Activated B cell treated with CpG ODN at 0.5 μM for 24 hours (primary cell): ENCODE measurements at regions not wholly inside any gene's neighbourhood (a gene's known extent, or its start where the extent isn't known, plus 50 kb on each side); places are given as distances from the start of the nearest gene placed in this dataset.

Experiments used
- ATAC-seq: fragments of 200-7000 bp; cut with Tn5 transposase; one replicate; pipeline ENCODE4 v1.10.0; 2021; ENCODE audit warnings: low read depth, mild to moderate bottlenecking, moderate library complexity
- CTCF ChIA-PET: fragments of 350-600 bp; sonication (Branson Sonifier 250); formaldehyde crosslinking; loops from one replicate; lab custom pipeline; 2021; ENCODE audit warnings: antibody characterized with exemption; lab: Charles Lee
- POLR2A ChIA-PET: fragments of 350-600 bp; sonication (Branson Sonifier 250); formaldehyde crosslinking; loops from one replicate; lab custom pipeline; 2021; ENCODE audit warnings: antibody characterized with exemption; lab: Charles Lee
- DNase-seq: peaks from one replicate; pipeline ENCODE4 v3.0.0; 2022
- H3K27ac Mint-ChIP-seq: one replicate; pipeline ENCODE4 v1.8.0; 2020; ENCODE audit warnings: mixed read lengths
- H3K27me3 Mint-ChIP-seq: one replicate; pipeline ENCODE4 v1.8.0; 2021; ENCODE audit warnings: mixed read lengths
- H3K36me3 Mint-ChIP-seq: one replicate; pipeline ENCODE4 v1.8.0; 2021; ENCODE audit warnings: low read depth, mixed read lengths
- H3K4me1 Mint-ChIP-seq: one replicate; pipeline ENCODE4 v1.8.0; 2021; ENCODE audit warnings: mixed read lengths
- H3K4me3 Mint-ChIP-seq: one replicate; pipeline ENCODE4 v1.8.0; 2020; ENCODE audit warnings: mild to moderate bottlenecking, mixed read lengths
- H3K9me3 Mint-ChIP-seq: one replicate; pipeline ENCODE4 v1.8.0; 2020; ENCODE audit warnings: mixed read lengths
- intact Hi-C: fragments of 100-400 bp; cut with micrococcal nuclease; formaldehyde crosslinking; loops from one replicate; pipeline ENCODE4 v1.15.1; 2024
- TF ChIP-seq, protein P1 (sequence below): fragments of 200-600 bp; IDR thresholded peaks from one replicate; pipeline ENCODE4 v1.8.0; 2022; ENCODE audit warnings: antibody characterized with exemption, mild to moderate bottlenecking

DNA sequence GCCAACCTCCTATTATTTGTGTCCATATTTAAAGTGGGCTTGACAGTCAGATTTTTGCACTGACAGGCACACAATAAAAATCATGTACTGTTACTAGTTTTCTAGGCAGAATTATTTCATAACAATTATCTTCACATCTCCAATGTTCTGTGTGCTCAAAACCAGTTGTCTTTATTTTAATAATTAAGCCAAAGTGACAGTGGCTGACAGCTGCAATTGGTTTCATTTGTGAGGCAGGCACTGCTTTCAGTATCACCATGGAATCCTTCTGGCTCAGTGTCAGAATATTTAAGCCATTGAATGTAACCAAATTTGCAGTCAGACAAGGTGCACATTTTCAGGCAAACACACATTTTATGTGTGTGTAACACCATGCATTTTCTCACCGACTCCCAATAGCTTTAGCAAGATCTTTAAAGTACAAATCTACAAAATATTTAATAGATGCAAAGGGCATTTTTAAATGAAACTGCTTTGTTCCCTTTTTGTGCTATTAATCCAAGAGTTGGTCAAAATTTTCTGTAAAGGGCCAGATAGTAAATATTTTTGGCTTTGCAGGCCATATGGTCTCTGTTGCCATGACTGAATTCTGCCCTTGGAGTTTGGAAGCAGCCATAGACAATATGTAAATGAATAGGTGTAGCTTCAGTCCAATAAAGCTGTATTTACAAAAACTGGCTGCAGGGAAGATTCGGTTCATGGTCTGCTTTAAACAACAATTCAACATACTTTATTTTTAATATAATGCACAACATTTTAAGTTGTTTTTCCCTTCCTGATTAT lies 486.0 kb downstream of the KCNJ2 start:
- TF ChIP-seq, protein P1, sequence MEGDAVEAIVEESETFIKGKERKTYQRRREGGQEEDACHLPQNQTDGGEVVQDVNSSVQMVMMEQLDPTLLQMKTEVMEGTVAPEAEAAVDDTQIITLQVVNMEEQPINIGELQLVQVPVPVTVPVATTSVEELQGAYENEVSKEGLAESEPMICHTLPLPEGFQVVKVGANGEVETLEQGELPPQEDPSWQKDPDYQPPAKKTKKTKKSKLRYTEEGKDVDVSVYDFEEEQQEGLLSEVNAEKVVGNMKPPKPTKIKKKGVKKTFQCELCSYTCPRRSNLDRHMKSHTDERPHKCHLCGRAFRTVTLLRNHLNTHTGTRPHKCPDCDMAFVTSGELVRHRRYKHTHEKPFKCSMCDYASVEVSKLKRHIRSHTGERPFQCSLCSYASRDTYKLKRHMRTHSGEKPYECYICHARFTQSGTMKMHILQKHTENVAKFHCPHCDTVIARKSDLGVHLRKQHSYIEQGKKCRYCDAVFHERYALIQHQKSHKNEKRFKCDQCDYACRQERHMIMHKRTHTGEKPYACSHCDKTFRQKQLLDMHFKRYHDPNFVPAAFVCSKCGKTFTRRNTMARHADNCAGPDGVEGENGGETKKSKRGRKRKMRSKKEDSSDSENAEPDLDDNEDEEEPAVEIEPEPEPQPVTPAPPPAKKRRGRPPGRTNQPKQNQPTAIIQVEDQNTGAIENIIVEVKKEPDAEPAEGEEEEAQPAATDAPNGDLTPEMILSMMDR: no peak
- no peak for ATAC-seq
- DNase-seq: no peak
- Mint-ChIP-seq H3K4me1 (no peaks in the 10 kb centered on the region), H3K9me3 (no peaks in the 10 kb centered on the region), H3K27ac (no peak overlapping the region), H3K36me3 (no peaks in the 10 kb centered on the region), H3K27me3 (no peaks in the 10 kb centered on the region), H3K4me3 (no peak overlapping the region)
- POLR2A ChIA-PET: no interaction called here
- intact Hi-C loops: no loop called here
- CTCF ChIA-PET: no interaction called here

DNA sequence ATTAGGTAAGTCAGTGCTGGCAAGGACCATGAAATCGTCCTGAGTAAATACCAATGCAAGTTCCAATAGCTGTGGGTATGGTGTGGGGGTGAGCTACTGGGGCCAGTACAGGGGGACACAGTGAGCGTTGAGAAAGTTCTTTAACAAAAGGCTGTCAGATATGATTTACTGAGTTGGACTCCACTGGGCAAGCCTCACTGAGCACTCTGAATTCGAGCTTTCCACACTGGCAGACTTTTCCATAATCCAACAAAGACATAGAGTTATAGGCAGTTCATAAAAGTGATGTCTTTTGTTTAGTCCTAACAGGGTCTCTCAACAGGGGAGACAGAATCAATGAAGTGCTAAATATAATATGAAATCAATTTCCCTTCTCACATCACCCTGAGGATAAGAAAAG lies 489.0 kb downstream of the KCNJ2 start:
- Mint-ChIP-seq H3K9me3 (no peaks in the 10 kb centered on the region), H3K4me3 (no peak overlapping the region), H3K27ac (no peak overlapping the region), H3K27me3 (no peaks in the 10 kb centered on the region), H3K36me3 (no peaks in the 10 kb centered on the region), H3K4me1 (no peaks in the 10 kb centered on the region)
- TF ChIP-seq, protein P1: no peak
- ChIA-PET CTCF (no interaction called here), POLR2A (no interaction called here)
- intact Hi-C loops: no loop called here
- no peak for DNase-seq
- no peak for ATAC-seq

DNA sequence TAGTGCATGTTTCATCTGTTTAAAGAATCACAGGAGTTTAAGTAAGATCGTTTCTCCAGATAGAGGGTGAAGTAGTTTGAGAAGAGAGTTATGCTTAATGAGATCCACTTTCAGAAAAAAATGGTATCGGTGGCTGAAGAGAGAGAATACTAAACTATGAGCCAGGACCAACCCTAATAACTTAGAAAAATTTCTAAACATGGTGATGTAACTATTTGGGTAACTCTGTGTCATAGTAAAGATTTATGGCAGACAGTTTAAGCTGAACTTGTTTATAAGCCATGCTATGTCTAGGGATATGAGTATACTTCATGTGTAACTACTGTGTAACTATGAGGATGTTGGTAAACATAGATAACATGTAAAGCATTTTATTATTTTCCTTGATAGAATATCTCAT lies 489.5 kb downstream of the KCNJ2 start:
- intact Hi-C loops: no loop called here
- no peak overlapping the region for H3K27ac Mint-ChIP-seq
- CTCF ChIA-PET: no interaction called here
- no peak for ATAC-seq
- no peak for DNase-seq
- no peaks in the 10 kb centered on the region for H3K9me3 Mint-ChIP-seq
- no peaks in the 10 kb centered on the region for H3K36me3 Mint-ChIP-seq
- TF ChIP-seq, protein P1: no peak
- no peaks in the 10 kb centered on the region for H3K4me1 Mint-ChIP-seq
- no peaks in the 10 kb centered on the region for H3K27me3 Mint-ChIP-seq
- POLR2A ChIA-PET: no interaction called here
- no peak overlapping the region for H3K4me3 Mint-ChIP-seq

DNA sequence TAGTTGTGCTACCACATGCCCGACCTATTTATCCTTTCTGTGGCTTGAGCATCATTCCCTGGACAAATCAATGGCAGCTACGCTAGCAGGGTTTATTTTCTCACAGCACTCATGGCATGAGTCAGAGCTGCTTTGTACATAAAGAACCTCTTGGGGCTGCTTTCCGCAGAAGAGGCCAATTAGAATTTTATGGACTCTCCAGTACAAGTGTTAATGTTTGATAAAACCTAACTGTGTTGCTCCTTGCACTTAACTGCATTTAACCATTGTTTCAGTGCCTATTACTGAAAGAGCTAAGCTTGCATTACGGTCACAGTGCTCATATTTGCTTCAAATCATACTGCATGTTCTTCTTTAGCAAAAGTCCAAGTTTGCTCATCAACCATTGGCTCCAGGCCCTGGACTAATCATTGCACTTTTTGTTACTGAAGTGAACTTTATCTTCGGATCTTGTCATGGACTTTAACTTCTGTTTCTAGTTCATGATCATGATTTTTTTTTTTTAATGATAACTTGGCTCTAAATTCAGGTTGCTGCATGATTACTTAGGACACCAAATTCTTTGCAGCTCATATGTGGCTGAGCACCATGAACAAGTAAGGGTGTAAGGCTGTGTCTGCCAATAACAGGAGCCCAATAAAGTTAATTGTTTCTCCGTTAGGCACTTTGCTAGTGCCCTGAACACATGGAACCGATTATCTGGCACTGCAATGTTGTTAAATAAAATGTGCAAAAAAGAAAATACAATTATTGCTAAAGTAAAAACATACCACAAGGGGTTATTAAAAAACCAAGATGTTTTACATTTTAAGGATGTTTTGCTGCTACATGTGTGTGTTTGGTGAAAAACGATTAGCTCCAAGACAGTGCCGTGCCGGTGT lies 492.2 kb downstream of the KCNJ2 start:
- Mint-ChIP-seq H3K27ac (no peak overlapping the region), H3K4me3 (no peak overlapping the region), H3K9me3 (no peaks in the 10 kb centered on the region), H3K27me3 (no peaks in the 10 kb centered on the region), H3K36me3 (no peaks in the 10 kb centered on the region), H3K4me1 (no peaks in the 10 kb centered on the region)
- DNase-seq (no peak), ATAC-seq (no peak)
- intact Hi-C loops: no loop called here
- TF ChIP-seq, protein P1: no peak
- ChIA-PET CTCF (no interaction called here), POLR2A (no interaction called here)

DNA sequence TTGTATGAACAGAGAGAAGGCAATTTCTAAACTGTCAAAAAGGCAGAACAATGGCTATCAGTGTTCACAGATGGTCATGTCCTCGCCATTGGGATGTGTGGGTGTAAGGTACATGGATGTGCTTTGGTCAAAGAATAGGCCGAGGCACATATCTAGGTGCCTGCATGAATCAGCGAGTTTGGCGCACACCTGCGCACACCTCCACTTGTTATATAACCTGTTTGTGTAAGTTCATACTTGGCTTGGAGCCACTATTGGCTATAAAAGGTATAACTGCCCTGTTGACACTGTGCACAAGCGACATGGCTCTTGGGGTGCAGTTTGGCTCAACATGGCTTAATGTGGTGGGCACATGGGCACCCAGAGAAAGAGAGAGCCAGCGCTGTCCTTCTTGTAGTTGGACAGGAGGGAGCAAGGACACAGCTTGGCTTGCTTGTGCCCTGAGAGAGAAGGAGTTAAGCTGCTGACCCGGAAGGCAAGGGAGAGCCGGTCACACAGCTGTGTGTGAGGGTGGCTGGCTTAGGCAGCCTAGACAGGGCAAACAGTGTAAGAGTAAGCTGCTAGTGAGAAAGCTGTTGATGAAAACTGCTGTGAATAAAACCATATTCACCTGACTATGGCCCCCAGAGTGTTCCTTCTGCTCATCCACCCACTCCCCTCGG lies 499.1 kb downstream of the KCNJ2 start:
- intact Hi-C loops: no loop called here
- H3K4me3 Mint-ChIP-seq: no peak overlapping the region
- H3K9me3 Mint-ChIP-seq: no peaks in the 10 kb centered on the region
- no peaks in the 10 kb centered on the region for H3K36me3 Mint-ChIP-seq
- ChIA-PET CTCF (no interaction called here), POLR2A (no interaction called here)
- DNase-seq (no peak), ATAC-seq (no peak)
- no peaks in the 10 kb centered on the region for H3K4me1 Mint-ChIP-seq
- H3K27me3 Mint-ChIP-seq: no peaks in the 10 kb centered on the region
- no peak overlapping the region for H3K27ac Mint-ChIP-seq
- TF ChIP-seq, protein P1: no peak
